ENCODE measurements at regions not wholly inside any gene's neighbourhood (a gene's known extent, or its start where the extent isn't known, plus 50 kb on each side); places are given as distances from the start of the nearest gene placed in this dataset.

DNA sequence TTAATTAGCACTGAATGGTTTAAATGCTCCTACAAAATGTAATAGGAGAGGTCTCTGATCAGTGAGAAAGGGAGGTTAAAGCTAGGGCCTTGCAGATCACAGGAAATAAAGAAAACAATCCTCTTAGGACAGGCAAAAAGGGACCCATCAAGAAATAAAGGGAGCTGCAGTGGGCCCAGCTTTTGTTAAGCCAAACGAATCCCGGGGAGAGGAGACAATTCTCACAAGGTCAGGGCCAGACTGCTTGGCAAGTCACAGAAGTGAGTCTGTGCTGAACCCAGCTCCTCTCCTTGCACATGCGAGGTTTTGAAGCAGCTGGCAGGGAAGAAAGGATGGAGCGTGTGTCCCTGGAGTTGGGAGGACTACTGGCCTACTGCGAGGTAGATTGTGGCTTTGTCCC is 285.8 kb downstream of the COG6 start:
- TF ChIP-seq, protein P1, sequence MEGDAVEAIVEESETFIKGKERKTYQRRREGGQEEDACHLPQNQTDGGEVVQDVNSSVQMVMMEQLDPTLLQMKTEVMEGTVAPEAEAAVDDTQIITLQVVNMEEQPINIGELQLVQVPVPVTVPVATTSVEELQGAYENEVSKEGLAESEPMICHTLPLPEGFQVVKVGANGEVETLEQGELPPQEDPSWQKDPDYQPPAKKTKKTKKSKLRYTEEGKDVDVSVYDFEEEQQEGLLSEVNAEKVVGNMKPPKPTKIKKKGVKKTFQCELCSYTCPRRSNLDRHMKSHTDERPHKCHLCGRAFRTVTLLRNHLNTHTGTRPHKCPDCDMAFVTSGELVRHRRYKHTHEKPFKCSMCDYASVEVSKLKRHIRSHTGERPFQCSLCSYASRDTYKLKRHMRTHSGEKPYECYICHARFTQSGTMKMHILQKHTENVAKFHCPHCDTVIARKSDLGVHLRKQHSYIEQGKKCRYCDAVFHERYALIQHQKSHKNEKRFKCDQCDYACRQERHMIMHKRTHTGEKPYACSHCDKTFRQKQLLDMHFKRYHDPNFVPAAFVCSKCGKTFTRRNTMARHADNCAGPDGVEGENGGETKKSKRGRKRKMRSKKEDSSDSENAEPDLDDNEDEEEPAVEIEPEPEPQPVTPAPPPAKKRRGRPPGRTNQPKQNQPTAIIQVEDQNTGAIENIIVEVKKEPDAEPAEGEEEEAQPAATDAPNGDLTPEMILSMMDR (IDR thresholded peaks at IDR 0.05): no peak
- peaks cover 4% of the 10 kb centered on the region for H3K4me1 Mint-ChIP-seq (ENCODE audit: unreplicated experiment)
- no peak overlapping the region for H3K27ac Mint-ChIP-seq (ENCODE audit: unreplicated experiment)
- DNase-seq (ENCODE audit: extremely low spot score, unreplicated experiment): no peak
- no peaks in the 10 kb centered on the region for H3K27me3 Mint-ChIP-seq (ENCODE audit: unreplicated experiment)
- H3K4me3 Mint-ChIP-seq (ENCODE audit: unreplicated experiment): no peak overlapping the region
- H3K36me3 Mint-ChIP-seq (ENCODE audit: unreplicated experiment): no peaks in the 10 kb centered on the region
- peaks cover under 1% of the 10 kb centered on the region for H3K9me3 Mint-ChIP-seq (ENCODE audit: unreplicated experiment)

- Mint-ChIP-seq H3K36me3 (ENCODE audit: unreplicated experiment) (no peaks in the 10 kb centered on the region), H3K27ac (ENCODE audit: unreplicated experiment) (no peak overlapping the region), H3K27me3 (ENCODE audit: unreplicated experiment) (no peaks in the 10 kb centered on the region), H3K4me3 (ENCODE audit: unreplicated experiment) (no peak overlapping the region), H3K9me3 (ENCODE audit: unreplicated experiment) (peaks cover 9% of the 10 kb centered on the region), H3K4me1 (ENCODE audit: unreplicated experiment) (peaks cover 4% of the 10 kb centered on the region)
- DNase-seq (ENCODE audit: extremely low spot score, unreplicated experiment): no peak
- TF ChIP-seq, protein P1 (IDR thresholded peaks at IDR 0.05): no peak
Observed at GRCh38 chr13:39941911-39942551, 286.6 kb downstream of the COG6 start.

- peak; percentile 86 for DNase-seq (ENCODE audit: extremely low spot score, unreplicated experiment)
- H3K4me1 Mint-ChIP-seq (ENCODE audit: unreplicated experiment): peaks cover 4% of the 10 kb centered on the region
- TF ChIP-seq, protein P1 (IDR thresholded peaks at IDR 0.05): peak; percentile 97
- H3K9me3 Mint-ChIP-seq (ENCODE audit: unreplicated experiment): peaks cover 9% of the 10 kb centered on the region
- no peaks in the 10 kb centered on the region for H3K27me3 Mint-ChIP-seq (ENCODE audit: unreplicated experiment)
- no peak overlapping the region for H3K27ac Mint-ChIP-seq (ENCODE audit: unreplicated experiment)
- no peak overlapping the region for H3K4me3 Mint-ChIP-seq (ENCODE audit: unreplicated experiment)
- no peaks in the 10 kb centered on the region for H3K36me3 Mint-ChIP-seq (ENCODE audit: unreplicated experiment)
Observed at GRCh38 chr13:39942552-39943273, 287.3 kb downstream of the COG6 start.

GRCh38 chr13:39943711-39944110 is 288.2 kb downstream of the COG6 start:
- Mint-ChIP-seq H3K4me1 (ENCODE audit: unreplicated experiment) (peaks cover 4% of the 10 kb centered on the region), H3K36me3 (ENCODE audit: unreplicated experiment) (no peaks in the 10 kb centered on the region), H3K4me3 (ENCODE audit: unreplicated experiment) (no peak overlapping the region), H3K27ac (ENCODE audit: unreplicated experiment) (no peak overlapping the region), H3K27me3 (ENCODE audit: unreplicated experiment) (peaks cover 4% of the 10 kb centered on the region), H3K9me3 (ENCODE audit: unreplicated experiment) (peaks cover 9% of the 10 kb centered on the region)
- TF ChIP-seq, protein P1 (IDR thresholded peaks at IDR 0.05): no peak
- no peak for DNase-seq (ENCODE audit: extremely low spot score, unreplicated experiment)

DNA sequence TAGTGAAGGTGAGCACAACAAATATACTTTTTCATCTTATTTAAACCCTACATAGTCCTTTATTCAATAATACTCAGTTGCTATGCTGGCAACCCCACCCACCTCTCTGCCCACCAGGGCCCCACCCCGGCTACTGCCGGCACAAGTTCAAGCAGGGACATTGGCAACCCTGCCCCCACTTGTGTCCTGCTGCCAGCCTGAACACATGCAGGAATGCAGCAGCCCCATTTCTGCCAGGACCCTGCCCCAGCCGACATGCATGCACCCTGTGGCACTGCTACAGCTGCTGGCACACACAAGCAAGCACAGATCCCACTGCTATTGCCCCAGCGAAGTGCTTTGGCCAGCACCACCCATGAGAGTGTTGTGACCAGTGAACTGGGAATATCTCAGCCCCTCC is 289.8 kb downstream of the COG6 start:
- Mint-ChIP-seq H3K27me3 (ENCODE audit: unreplicated experiment) (peaks cover 4% of the 10 kb centered on the region), H3K4me1 (ENCODE audit: unreplicated experiment) (peaks cover 4% of the 10 kb centered on the region), H3K9me3 (ENCODE audit: unreplicated experiment) (peaks cover 9% of the 10 kb centered on the region), H3K27ac (ENCODE audit: unreplicated experiment) (no peak overlapping the region), H3K4me3 (ENCODE audit: unreplicated experiment) (no peak overlapping the region), H3K36me3 (ENCODE audit: unreplicated experiment) (no peaks in the 10 kb centered on the region)
- no peak for DNase-seq (ENCODE audit: extremely low spot score, unreplicated experiment)
- TF ChIP-seq, protein P1 (IDR thresholded peaks at IDR 0.05): no peak
